H9 (cell line): ENCODE measurements at regions not wholly inside any gene's neighbourhood (a gene's known extent, or its start where the extent isn't known, plus 50 kb on each side); places are given as distances from the start of the nearest gene placed in this dataset.

Experiments
- DNase-seq: peaks from one replicate; pipeline ENCODE4 v3.0.0-alpha.2; 2017
- H2AFZ ChIP-seq: one replicate; pipeline ENCODE4 v1.6.1; 2013; ENCODE audit warnings: mild to moderate bottlenecking, low read length, control low read depth, moderate library complexity
- H2AK5ac ChIP-seq: 2 replicates; pipeline ENCODE4 v1.6.1; 2013; ENCODE audit warnings: low read length, control low read depth, mixed read lengths; ENCODE audit not compliant: insufficient read length
- H2BK120ac ChIP-seq: one replicate; pipeline ENCODE4 v1.6.1; 2013; ENCODE audit warnings: low read depth, mild to moderate bottlenecking, low read length, control low read depth, inconsistent platforms; ENCODE audit not compliant: poor library complexity, severe bottlenecking
- H2BK12ac ChIP-seq: 2 replicates; pipeline ENCODE4 v1.6.1; 2013; ENCODE audit warnings: low read length, control low read depth, mixed read lengths, low read depth; ENCODE audit not compliant: insufficient read length
- H2BK15ac ChIP-seq: 2 replicates; pipeline ENCODE4 v1.6.1; 2013; ENCODE audit warnings: low read depth, low read length, control low read depth
- H2BK20ac ChIP-seq: one replicate; pipeline ENCODE4 v1.6.1; 2013; ENCODE audit warnings: low read depth, mild to moderate bottlenecking, low read length, control low read depth, inconsistent platforms; ENCODE audit not compliant: poor library complexity, severe bottlenecking
- H2BK5ac ChIP-seq: 2 replicates; pipeline ENCODE4 v1.6.1; 2013; ENCODE audit warnings: low read length, control low read depth, mixed read lengths; ENCODE audit not compliant: insufficient read length
- H3K14ac ChIP-seq: 2 replicates; pipeline ENCODE4 v1.6.1; 2013; ENCODE audit warnings: low read length, control low read depth; ENCODE audit not compliant: insufficient read depth
- H3K18ac ChIP-seq: 2 replicates; pipeline ENCODE4 v1.6.1; 2013; ENCODE audit warnings: low read depth, mild to moderate bottlenecking, mixed read lengths, low read length, control low read depth; ENCODE audit not compliant: insufficient read length
- H3K23ac ChIP-seq: 2 replicates; pipeline ENCODE4 v1.6.1; 2013; ENCODE audit warnings: low read length, control low read depth, mixed read lengths, low read depth; ENCODE audit not compliant: insufficient read length
- H3K23me2 ChIP-seq: 2 replicates; pipeline ENCODE4 v1.6.1; 2013; ENCODE audit warnings: low read depth, mild to moderate bottlenecking, mixed read lengths, low read length, control low read depth; ENCODE audit not compliant: insufficient read length, poor library complexity, severe bottlenecking
- H3K27ac ChIP-seq: 2 replicates; pipeline ENCODE4 v1.5.1; 2013; ENCODE audit warnings: low read length, control low read depth, mixed read lengths, low read depth; ENCODE audit not compliant: insufficient read length
- H3K27me3 ChIP-seq: 2 replicates; pipeline ENCODE4 v1.6.1; 2013; ENCODE audit warnings: low read length, control low read depth, inconsistent platforms; ENCODE audit not compliant: insufficient read depth
- H3K4ac ChIP-seq: 2 replicates; pipeline ENCODE4 v1.6.1; 2013; ENCODE audit warnings: low read depth, mild to moderate bottlenecking, control low read depth, inconsistent platforms, low read length, moderate library complexity
- H3K4me1 ChIP-seq: 2 replicates; pipeline ENCODE4 v1.6.1; 2013; ENCODE audit warnings: low read length, control low read depth, inconsistent platforms; ENCODE audit not compliant: insufficient read depth
- H3K4me2 ChIP-seq: 2 replicates; pipeline ENCODE4 v1.6.1; 2013; ENCODE audit warnings: low read length, control low read depth, mixed read lengths; ENCODE audit not compliant: insufficient read length, insufficient read depth
- H3K56ac ChIP-seq: 2 replicates; pipeline ENCODE4 v1.6.1; 2013; ENCODE audit warnings: low read depth, mild to moderate bottlenecking, mixed read lengths, low read length, control low read depth; ENCODE audit not compliant: insufficient read length
- H3K79me1 ChIP-seq: 2 replicates; pipeline ENCODE4 v1.6.1; 2013; ENCODE audit warnings: low read depth, mild to moderate bottlenecking, moderate library complexity, low read length, control low read depth, inconsistent platforms; ENCODE audit not compliant: insufficient read depth, poor library complexity, severe bottlenecking
- H3K79me2 ChIP-seq: 2 replicates; pipeline ENCODE4 v1.6.1; 2013; ENCODE audit warnings: low read length, control low read depth, inconsistent platforms; ENCODE audit not compliant: insufficient read depth
- H3K9ac ChIP-seq: 2 replicates; pipeline ENCODE4 v1.6.1; 2013; ENCODE audit warnings: low read length, control low read depth, mixed read lengths; ENCODE audit not compliant: insufficient read length; ENCODE audit errors: extremely low read depth
- H3K9me3 ChIP-seq: one replicate; pipeline ENCODE4 v1.6.1; 2013; ENCODE audit warnings: low read depth, low read length, inconsistent platforms; ENCODE audit not compliant: control insufficient read depth
- H3T11ph ChIP-seq: one replicate; pipeline ENCODE4 v1.6.1; 2013; ENCODE audit warnings: mild to moderate bottlenecking, low read length, control low read depth, inconsistent platforms
- H4K20me1 ChIP-seq: one replicate; pipeline ENCODE4 v1.6.1; 2013; ENCODE audit not compliant: control insufficient read depth, insufficient read length, insufficient read depth
- H4K5ac ChIP-seq: 2 replicates; pipeline ENCODE4 v1.6.1; 2013; ENCODE audit warnings: low read depth, mild to moderate bottlenecking, mixed read lengths, low read length, control low read depth; ENCODE audit not compliant: insufficient read length
- H4K8ac ChIP-seq: replicated peaks from 2 replicates; pipeline ENCODE4 v1.6.1; 2013; ENCODE audit warnings: low read length, control low read depth, mixed read lengths, low read depth; ENCODE audit not compliant: insufficient read length
- H4K91ac ChIP-seq: 2 replicates; pipeline ENCODE4 v1.6.1; 2013; ENCODE audit warnings: low read depth, mild to moderate bottlenecking, moderate library complexity, mixed read lengths, low read length, control low read depth; ENCODE audit not compliant: insufficient read length
- H3K27ac Mint-ChIP-seq, 3 experiments: 2 replicates in 2 of 3; 3 replicates in 1 of 3; pipeline ENCODE4 v1.8.0; 2020 to 2021; ENCODE audit warnings: mixed read lengths in 3 of 3, mild to moderate bottlenecking in 1 of 3, moderate library complexity in 1 of 3
- H3K27me3 Mint-ChIP-seq: 2 replicates; pipeline ENCODE4 v1.8.0; 2021; ENCODE audit warnings: low read depth, mild to moderate bottlenecking, moderate library complexity, mixed read lengths
- H3K36me3 Mint-ChIP-seq, 3 experiments: 2 replicates in 2 of 3; 3 replicates in 1 of 3; pipeline ENCODE4 v1.8.0; 2020 to 2021; ENCODE audit warnings: low read depth in 3 of 3, mixed read lengths in 3 of 3; ENCODE audit not compliant: insufficient read depth in 1 of 3
- H3K4me1 Mint-ChIP-seq, 2 experiments: 2 replicates each; pipeline ENCODE4 v1.8.0; 2020; ENCODE audit warnings: mixed read lengths in 2 of 2
- H3K4me3 Mint-ChIP-seq, 2 experiments: 2 replicates in 1 of 2; 3 replicates in 1 of 2; pipeline ENCODE4 v1.8.0; 2020 to 2021; ENCODE audit warnings: mild to moderate bottlenecking in 2 of 2, mixed read lengths in 2 of 2, moderate library complexity in 1 of 2
- H3K9me3 Mint-ChIP-seq, 2 experiments: 2 replicates in 1 of 2; 3 replicates in 1 of 2; pipeline ENCODE4 v1.8.0; 2020; ENCODE audit warnings: mild to moderate bottlenecking in 2 of 2, mixed read lengths in 2 of 2, moderate library complexity in 1 of 2
- TF ChIP-seq, protein P1 (sequence below): fragments of 200-600 bp; sonication (generic); conservative IDR thresholded peaks from 3 replicates; pipeline ENCODE4 v1.8.0; 2021; ENCODE audit warnings: antibody characterized with exemption, mild to moderate bottlenecking

DNA sequence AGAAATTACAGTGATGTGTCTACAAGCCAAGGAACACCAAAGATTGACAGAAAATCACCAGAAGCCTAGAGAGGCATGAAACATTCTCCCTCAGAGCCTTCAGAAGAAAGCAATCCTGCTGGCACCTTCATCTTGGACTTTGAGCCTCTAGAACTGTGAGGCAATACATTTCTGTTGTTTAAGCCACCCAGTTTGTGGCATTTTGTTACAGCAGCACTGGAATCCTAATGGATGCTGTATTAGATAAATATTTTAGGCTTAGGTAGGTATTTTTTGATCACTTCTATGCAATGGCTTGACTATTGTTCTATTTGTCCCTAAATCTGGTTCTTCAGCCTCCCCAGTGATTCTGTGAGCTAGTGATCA lies 453.1 kb downstream of the LTN1 start:
- H3K14ac ChIP-seq, result no peak overlapping the region
- no peaks in the 10 kb centered on the region for H3K23me2 ChIP-seq
- no peaks in the 10 kb centered on the region for H3K79me2 ChIP-seq
- DNase-seq, result no peak
- H3K27ac Mint-ChIP-seq, result no peak overlapping the region
- no peak overlapping the region for H2BK20ac ChIP-seq
- H2BK12ac ChIP-seq, result no peak overlapping the region
- no peak overlapping the region for H2BK5ac ChIP-seq
- no peak overlapping the region for H3K27ac ChIP-seq
- no peaks in the 10 kb centered on the region; a peak in 1 of 5 replicates for H3K9me3 Mint-ChIP-seq
- H4K91ac ChIP-seq, result no peak overlapping the region
- H2BK120ac ChIP-seq, result no peak overlapping the region
- H3K23ac ChIP-seq, result no peak overlapping the region
- H3K9me3 ChIP-seq, result no peaks in the 10 kb centered on the region
- no peaks in the 10 kb centered on the region for H3K79me1 ChIP-seq
- no peak overlapping the region for H4K8ac ChIP-seq
- H3K4me2 ChIP-seq, result no peak overlapping the region
- no peaks in the 10 kb centered on the region for H3K27me3 Mint-ChIP-seq
- H2BK15ac ChIP-seq, result no peak overlapping the region
- H3K9ac ChIP-seq, result no peak overlapping the region
- no peak overlapping the region for H2AFZ ChIP-seq
- H3K27me3 ChIP-seq, result no peaks in the 10 kb centered on the region
- H3K4ac ChIP-seq, result no peak overlapping the region
- no peak overlapping the region for H3K56ac ChIP-seq
- H3K4me3 Mint-ChIP-seq, result no peak overlapping the region
- no peak overlapping the region for H2AK5ac ChIP-seq
- H4K5ac ChIP-seq, result no peak overlapping the region
- TF ChIP-seq, protein P1, sequence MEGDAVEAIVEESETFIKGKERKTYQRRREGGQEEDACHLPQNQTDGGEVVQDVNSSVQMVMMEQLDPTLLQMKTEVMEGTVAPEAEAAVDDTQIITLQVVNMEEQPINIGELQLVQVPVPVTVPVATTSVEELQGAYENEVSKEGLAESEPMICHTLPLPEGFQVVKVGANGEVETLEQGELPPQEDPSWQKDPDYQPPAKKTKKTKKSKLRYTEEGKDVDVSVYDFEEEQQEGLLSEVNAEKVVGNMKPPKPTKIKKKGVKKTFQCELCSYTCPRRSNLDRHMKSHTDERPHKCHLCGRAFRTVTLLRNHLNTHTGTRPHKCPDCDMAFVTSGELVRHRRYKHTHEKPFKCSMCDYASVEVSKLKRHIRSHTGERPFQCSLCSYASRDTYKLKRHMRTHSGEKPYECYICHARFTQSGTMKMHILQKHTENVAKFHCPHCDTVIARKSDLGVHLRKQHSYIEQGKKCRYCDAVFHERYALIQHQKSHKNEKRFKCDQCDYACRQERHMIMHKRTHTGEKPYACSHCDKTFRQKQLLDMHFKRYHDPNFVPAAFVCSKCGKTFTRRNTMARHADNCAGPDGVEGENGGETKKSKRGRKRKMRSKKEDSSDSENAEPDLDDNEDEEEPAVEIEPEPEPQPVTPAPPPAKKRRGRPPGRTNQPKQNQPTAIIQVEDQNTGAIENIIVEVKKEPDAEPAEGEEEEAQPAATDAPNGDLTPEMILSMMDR, result no peak
- H3K18ac ChIP-seq, result no peak overlapping the region
- no peaks in the 10 kb centered on the region; a peak in 1 of 7 replicates for H3K36me3 Mint-ChIP-seq
- H4K20me1 ChIP-seq, result no peaks in the 10 kb centered on the region
- peaks cover 2 to 10% of the 10 kb centered on the region in 2 experiments; a peak in 2 of 4 replicates for H3K4me1 Mint-ChIP-seq
- no peak overlapping the region for H3T11ph ChIP-seq
- no peaks in the 10 kb centered on the region for H3K4me1 ChIP-seq
